ENCODE measurements at regions not wholly inside any gene's neighbourhood (a gene's known extent, or its start where the extent isn't known, plus 50 kb on each side); places are given as distances from the start of the nearest gene placed in this dataset.

DNA sequence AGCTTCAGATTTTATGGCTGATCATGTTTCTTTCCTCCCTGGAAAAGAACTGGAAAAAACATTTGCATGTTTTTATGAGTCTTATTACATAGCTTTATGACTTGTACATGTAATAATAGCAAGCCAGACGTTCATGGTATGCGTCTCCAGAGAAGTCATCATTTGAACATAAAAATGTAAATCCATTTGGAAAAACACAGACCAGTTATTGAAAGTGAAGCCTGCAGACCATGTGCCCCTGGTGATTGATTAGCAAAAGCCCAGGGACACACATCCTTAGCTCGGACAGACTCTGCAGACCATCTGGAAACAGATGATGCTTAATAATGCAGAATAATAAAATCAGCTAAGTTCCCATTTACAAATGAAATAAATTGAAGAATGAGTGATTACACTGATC, 283.1 kb downstream of the TDRD15 start:
- Histone ChIP-seq H3K9me3 (ENCODE audit: control insufficient read depth, insufficient read depth, low read length) (no peaks in the 10 kb centered on the region), H3K4me3 (ENCODE audit: low read length) (no peak overlapping the region), H3K4me1 (ENCODE audit: control insufficient read depth, insufficient read depth, low read length) (no peaks in the 10 kb centered on the region), H3K27me3 (ENCODE audit: control insufficient read depth, insufficient read depth, low read length) (no peaks in the 10 kb centered on the region), H3K27ac (ENCODE audit: low read length) (no peak overlapping the region), H3K36me3 (ENCODE audit: control insufficient read depth, insufficient read depth, low read length) (no peaks in the 10 kb centered on the region)
- WGBS (ENCODE audit: insufficient coverage, insufficient read length) = no CpG with 5 or more reads among the region's 3 CpGs
- no peak for DNase-seq (ENCODE audit: low read depth, low spot score)

DNA sequence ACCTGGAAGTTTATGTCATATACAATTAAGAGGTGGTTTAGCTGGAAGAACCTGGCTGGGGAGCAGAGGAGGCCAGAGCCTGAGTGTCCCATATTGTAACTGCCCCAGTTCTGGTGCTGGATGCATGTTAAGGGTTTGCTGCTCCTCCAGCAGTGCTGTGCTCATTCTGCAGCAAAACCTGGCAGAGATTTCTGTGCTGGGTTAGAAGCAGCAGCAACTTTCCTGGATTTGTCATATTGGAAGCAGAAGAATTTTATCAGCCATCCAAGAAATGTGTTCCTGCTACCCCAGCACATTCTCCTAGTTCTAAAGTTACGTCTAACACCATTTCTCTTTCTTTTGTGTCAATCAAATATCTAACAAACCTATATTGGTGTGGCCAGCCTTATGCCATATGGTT, 284.1 kb downstream of the TDRD15 start:
- Histone ChIP-seq H3K4me1 (ENCODE audit: control insufficient read depth, insufficient read depth, low read length) (no peaks in the 10 kb centered on the region), H3K9me3 (ENCODE audit: control insufficient read depth, insufficient read depth, low read length) (no peaks in the 10 kb centered on the region), H3K27me3 (ENCODE audit: control insufficient read depth, insufficient read depth, low read length) (no peaks in the 10 kb centered on the region), H3K36me3 (ENCODE audit: control insufficient read depth, insufficient read depth, low read length) (no peaks in the 10 kb centered on the region), H3K4me3 (ENCODE audit: low read length) (no peak overlapping the region), H3K27ac (ENCODE audit: low read length) (no peak overlapping the region)
- DNase-seq (ENCODE audit: low read depth, low spot score) = no peak
- no CpG with 5 or more reads among the region's 1 CpG for WGBS (ENCODE audit: insufficient coverage, insufficient read length)

DNA sequence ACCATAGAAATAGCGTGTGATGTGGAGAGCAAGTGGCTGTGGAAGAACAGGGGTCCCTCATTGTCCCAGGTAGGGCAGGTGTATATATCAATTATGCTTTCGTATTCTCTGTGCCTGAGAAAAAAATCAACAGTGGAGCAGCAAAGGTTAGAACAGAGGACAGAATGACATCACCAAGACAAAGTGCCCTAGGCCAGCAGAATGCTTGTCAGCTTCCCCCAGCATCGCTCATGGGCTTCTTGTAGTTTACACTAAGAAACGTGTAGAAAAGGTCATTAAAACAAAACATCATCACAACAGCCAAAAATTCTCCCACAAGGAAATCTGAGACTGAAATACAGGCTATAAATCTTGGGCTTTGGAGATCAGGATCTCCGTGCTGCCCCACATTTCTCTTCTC, 288.0 kb downstream of the TDRD15 start:
- Histone ChIP-seq H3K4me1 (ENCODE audit: control insufficient read depth, insufficient read depth, low read length) (no peaks in the 10 kb centered on the region), H3K27me3 (ENCODE audit: control insufficient read depth, insufficient read depth, low read length) (no peaks in the 10 kb centered on the region), H3K36me3 (ENCODE audit: control insufficient read depth, insufficient read depth, low read length) (no peaks in the 10 kb centered on the region), H3K4me3 (ENCODE audit: low read length) (no peak overlapping the region), H3K9me3 (ENCODE audit: control insufficient read depth, insufficient read depth, low read length) (no peaks in the 10 kb centered on the region), H3K27ac (ENCODE audit: low read length) (no peak overlapping the region)
- WGBS (ENCODE audit: insufficient coverage, insufficient read length) = no CpG with 5 or more reads among the region's 5 CpGs
- DNase-seq (ENCODE audit: low read depth, low spot score) = no peak

DNA sequence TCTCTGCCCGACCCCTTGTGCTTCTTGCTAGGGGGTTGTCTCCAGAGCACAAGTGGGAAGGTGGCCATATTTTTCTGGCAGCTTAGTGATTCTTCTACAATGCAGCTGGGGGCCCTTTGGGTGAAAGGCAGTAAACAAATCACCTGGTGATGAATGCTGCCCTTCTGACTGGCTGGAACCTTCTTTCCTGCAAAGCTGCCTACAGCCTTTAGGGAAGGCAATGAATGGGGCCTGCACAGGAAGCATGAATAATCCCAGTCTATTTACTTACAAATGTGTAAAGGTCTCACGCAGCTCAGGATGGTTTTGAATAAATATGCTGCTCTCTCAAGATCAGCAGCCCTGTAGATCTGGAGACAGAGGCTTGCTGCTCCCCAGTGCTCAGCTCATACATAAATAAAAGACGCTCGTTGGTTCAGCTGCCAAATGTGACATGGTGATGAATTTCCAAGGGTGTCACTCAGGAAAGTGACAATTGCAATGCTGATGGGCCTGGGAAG, 289.2 kb downstream of the TDRD15 start:
- Histone ChIP-seq H3K4me3 (ENCODE audit: low read length) (no peak overlapping the region), H3K4me1 (ENCODE audit: control insufficient read depth, insufficient read depth, low read length) (no peaks in the 10 kb centered on the region), H3K9me3 (ENCODE audit: control insufficient read depth, insufficient read depth, low read length) (no peaks in the 10 kb centered on the region), H3K27ac (ENCODE audit: low read length) (no peak overlapping the region), H3K27me3 (ENCODE audit: control insufficient read depth, insufficient read depth, low read length) (no peaks in the 10 kb centered on the region), H3K36me3 (ENCODE audit: control insufficient read depth, insufficient read depth, low read length) (no peaks in the 10 kb centered on the region)
- DNase-seq (ENCODE audit: low read depth, low spot score) = no peak
- no CpG with 5 or more reads among the region's 4 CpGs for WGBS (ENCODE audit: insufficient coverage, insufficient read length)

DNA sequence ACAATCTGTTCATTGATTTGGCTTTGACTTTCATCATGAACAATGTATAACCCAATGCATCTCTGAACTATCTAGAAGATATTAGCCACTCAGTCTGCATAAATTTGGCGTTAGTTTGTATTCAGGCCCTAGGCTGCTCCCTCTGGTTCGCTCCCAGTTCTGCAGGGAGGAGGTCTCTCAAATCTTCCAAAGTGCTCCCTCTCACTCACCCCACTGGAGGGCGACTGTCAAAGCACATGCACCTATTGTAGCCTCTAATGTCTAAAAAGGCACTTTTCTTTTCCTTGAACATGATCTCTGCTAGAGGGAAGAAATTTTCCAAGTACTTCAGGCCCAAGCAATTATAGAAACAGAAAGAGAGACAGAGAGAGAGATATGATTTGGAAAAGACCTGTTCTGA, 291.5 kb downstream of the TDRD15 start:
- Histone ChIP-seq H3K4me3 (ENCODE audit: low read length) (no peak overlapping the region), H3K27ac (ENCODE audit: low read length) (no peak overlapping the region), H3K27me3 (ENCODE audit: control insufficient read depth, insufficient read depth, low read length) (no peaks in the 10 kb centered on the region), H3K4me1 (ENCODE audit: control insufficient read depth, insufficient read depth, low read length) (no peaks in the 10 kb centered on the region), H3K9me3 (ENCODE audit: control insufficient read depth, insufficient read depth, low read length) (no peaks in the 10 kb centered on the region), H3K36me3 (ENCODE audit: control insufficient read depth, insufficient read depth, low read length) (no peaks in the 10 kb centered on the region)
- DNase-seq (ENCODE audit: low read depth, low spot score) = peak; percentile 37
- no CpG with 5 or more reads among the region's 3 CpGs for WGBS (ENCODE audit: insufficient coverage, insufficient read length)

DNA sequence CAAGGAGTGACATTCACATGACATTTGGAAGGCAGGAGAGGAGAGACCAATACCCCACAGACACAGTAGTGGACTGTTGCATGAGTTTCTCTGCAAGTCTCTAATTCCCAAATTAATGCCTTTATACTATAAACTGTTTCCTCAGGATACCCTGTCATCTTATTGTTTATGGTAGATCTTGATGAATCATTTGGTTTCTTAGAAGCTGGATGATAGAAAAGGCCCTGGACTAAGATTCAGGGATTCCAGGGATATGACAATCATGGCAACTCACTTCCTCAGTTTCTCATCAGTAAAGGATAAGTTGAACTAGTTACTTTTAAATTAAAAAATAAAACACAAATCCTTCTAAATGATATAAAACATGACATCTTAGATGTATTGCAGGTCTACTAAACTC, 292.5 kb downstream of the TDRD15 start:
- H3K27ac ChIP-seq (ENCODE audit: low read length) = no peak overlapping the region
- no peaks in the 10 kb centered on the region for H3K36me3 ChIP-seq (ENCODE audit: control insufficient read depth, insufficient read depth, low read length)

DNA sequence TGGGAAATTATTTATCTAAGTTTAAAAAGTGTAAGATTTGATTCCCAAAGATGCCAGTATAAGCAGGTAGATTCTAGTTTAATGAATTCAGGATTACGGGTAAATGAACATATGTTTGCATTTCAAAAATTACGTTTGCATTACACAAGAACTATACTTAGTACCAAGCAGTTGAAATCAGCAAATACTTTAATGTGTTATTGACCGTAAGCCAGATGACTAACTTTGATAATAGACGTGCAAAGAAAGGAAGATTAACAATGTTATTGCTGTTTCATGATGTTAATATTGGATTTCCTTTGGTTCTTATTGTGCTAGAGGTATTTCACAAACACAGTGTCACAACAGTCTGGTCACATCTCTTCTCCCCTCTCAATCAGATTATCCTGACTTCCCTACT, 294.7 kb downstream of the TDRD15 start:
- no peaks in the 10 kb centered on the region for H3K9me3 ChIP-seq (ENCODE audit: control insufficient read depth, insufficient read depth, low read length)
- no peaks in the 10 kb centered on the region for H3K4me1 ChIP-seq (ENCODE audit: control insufficient read depth, insufficient read depth, low read length)
- no peak for DNase-seq (ENCODE audit: low read depth, low spot score)
- H3K27ac ChIP-seq (ENCODE audit: low read length) = no peak overlapping the region
- no peaks in the 10 kb centered on the region for H3K27me3 ChIP-seq (ENCODE audit: control insufficient read depth, insufficient read depth, low read length)
- WGBS (ENCODE audit: insufficient coverage, insufficient read length) = no CpG with 5 or more reads among the region's 4 CpGs
- H3K4me3 ChIP-seq (ENCODE audit: low read length) = no peak overlapping the region
- no peaks in the 10 kb centered on the region for H3K36me3 ChIP-seq (ENCODE audit: control insufficient read depth, insufficient read depth, low read length)

More for the DNA sequence above, 292.5 kb downstream of the TDRD15 start:
- Histone ChIP-seq H3K4me3 (ENCODE audit: low read length) (no peak overlapping the region), H3K4me1 (ENCODE audit: control insufficient read depth, insufficient read depth, low read length) (no peaks in the 10 kb centered on the region), H3K9me3 (ENCODE audit: control insufficient read depth, insufficient read depth, low read length) (no peaks in the 10 kb centered on the region), H3K27me3 (ENCODE audit: control insufficient read depth, insufficient read depth, low read length) (no peaks in the 10 kb centered on the region)
- DNase-seq (ENCODE audit: low read depth, low spot score) = no peak

DNA sequence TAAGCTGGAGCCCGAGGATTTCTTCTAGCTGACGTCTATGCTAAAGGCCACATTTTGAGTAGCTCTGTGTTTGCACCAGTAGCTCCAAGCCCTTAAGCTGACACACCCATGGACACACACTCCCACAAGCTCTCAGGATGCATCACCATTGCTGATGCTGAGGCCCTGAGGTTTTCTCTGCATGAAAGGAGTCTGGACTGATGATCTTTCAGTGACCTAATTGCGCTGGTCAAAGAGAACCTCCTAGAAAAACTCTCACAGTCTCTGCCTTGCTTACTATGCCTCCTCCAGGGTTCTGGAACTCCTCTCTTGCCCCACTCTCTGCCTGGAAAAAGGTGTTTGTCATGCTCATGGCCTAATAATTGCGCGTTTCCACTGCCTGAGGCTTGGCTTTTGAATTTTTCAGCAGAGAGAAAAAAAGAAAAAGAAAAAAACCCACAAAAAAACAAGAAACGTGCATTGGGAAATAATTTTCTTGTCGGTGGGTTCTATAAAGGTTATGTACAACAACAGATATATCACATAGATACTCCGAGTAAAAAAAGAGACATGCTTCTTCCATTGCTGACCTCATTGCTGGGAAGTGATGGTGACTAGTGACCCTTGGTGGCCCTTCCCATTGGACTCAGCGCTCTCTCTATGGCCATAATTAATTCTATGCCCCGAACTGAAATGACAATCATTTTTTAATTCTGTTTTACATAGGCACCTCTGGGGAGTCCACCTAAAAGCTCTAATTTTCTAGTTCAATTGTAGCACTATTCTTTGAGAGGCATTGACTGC, 297.0 kb downstream of the TDRD15 start:
- WGBS (ENCODE audit: insufficient coverage, insufficient read length) = no CpG with 5 or more reads among the region's 10 CpGs
- no peak for DNase-seq (ENCODE audit: low read depth, low spot score)

DNA sequence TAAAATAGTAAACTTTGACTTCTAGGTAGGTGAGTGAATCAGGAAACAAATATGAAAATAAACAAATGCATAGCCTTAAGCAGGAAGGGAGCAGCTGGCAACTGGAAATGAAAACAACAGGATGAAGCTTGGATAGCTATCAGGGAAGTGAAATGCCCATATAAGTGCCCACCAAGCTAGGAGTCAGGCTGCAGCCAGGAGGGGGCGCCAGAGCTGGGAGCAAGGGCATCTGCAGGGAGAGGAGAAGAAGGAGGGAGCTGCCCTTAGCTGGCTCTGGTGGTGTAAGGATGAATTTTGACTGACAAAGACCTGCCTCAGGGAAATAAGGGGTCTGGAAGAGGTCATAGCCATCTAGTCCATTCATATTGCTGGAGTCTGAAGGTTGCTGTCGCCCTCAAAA, 298.3 kb downstream of the TDRD15 start:
- DNase-seq (ENCODE audit: low read depth, low spot score) = peak; percentile 41
- H3K4me3 ChIP-seq (ENCODE audit: low read length) = no peak overlapping the region
- no peaks in the 10 kb centered on the region for H3K4me1 ChIP-seq (ENCODE audit: control insufficient read depth, insufficient read depth, low read length)
- WGBS (ENCODE audit: insufficient coverage, insufficient read length) = no CpG with 5 or more reads among the region's 2 CpGs
- H3K9me3 ChIP-seq (ENCODE audit: control insufficient read depth, insufficient read depth, low read length) = no peaks in the 10 kb centered on the region
- no peaks in the 10 kb centered on the region for H3K36me3 ChIP-seq (ENCODE audit: control insufficient read depth, insufficient read depth, low read length)
- no peaks in the 10 kb centered on the region for H3K27me3 ChIP-seq (ENCODE audit: control insufficient read depth, insufficient read depth, low read length)
- H3K27ac ChIP-seq (ENCODE audit: low read length) = no peak overlapping the region

More for the DNA sequence above, 297.0 kb downstream of the TDRD15 start:
- no peaks in the 10 kb centered on the region for H3K36me3 ChIP-seq (ENCODE audit: control insufficient read depth, insufficient read depth, low read length)
- no peaks in the 10 kb centered on the region for H3K27me3 ChIP-seq (ENCODE audit: control insufficient read depth, insufficient read depth, low read length)
- no peak overlapping the region for H3K27ac ChIP-seq (ENCODE audit: low read length)
- no peak overlapping the region for H3K4me3 ChIP-seq (ENCODE audit: low read length)
- no peaks in the 10 kb centered on the region for H3K9me3 ChIP-seq (ENCODE audit: control insufficient read depth, insufficient read depth, low read length)
- no peaks in the 10 kb centered on the region for H3K4me1 ChIP-seq (ENCODE audit: control insufficient read depth, insufficient read depth, low read length)

DNA sequence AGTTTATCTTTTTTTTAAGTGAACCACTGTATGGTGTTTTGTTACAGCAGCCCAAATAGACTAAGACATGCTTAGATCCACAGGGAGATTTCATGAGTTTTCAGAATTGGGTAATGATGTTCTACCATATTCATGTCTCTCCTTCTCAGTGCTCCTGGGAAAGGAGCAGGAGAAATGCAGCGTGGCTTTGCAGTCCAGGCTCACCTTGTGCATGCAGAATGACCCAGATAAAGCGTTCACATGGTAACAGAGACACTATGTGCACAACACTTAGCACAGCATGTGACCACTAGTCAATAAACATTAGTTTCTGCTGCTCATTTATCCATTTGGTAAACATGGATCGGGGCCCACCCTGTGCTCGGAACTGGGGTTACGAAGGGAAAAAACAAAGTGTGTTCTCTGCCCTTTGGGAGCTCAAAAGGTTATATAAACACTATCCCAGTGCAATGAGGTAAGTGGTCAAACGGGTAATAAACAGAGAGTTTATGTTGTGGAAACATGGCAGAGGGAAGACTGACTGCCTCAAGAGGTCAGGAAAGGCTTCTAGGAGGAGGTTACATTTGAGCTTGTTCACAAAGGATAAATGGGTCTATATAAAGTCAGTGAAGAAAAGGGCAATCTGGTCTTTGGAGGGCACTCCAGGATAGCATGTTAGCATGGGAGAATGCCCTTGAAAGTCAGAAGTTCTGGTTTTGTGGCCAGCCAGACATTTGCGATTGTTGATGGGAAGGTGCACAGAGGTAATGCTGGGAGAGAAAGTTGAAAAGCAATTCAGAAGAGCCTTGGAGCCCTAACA, 299.2 kb downstream of the TDRD15 start:
- Histone ChIP-seq H3K9me3 (ENCODE audit: control insufficient read depth, insufficient read depth, low read length) (no peaks in the 10 kb centered on the region), H3K27ac (ENCODE audit: low read length) (no peak overlapping the region), H3K4me1 (ENCODE audit: control insufficient read depth, insufficient read depth, low read length) (no peaks in the 10 kb centered on the region), H3K36me3 (ENCODE audit: control insufficient read depth, insufficient read depth, low read length) (no peaks in the 10 kb centered on the region), H3K4me3 (ENCODE audit: low read length) (no peak overlapping the region), H3K27me3 (ENCODE audit: control insufficient read depth, insufficient read depth, low read length) (no peaks in the 10 kb centered on the region)
- DNase-seq (ENCODE audit: low read depth, low spot score) = no peak
- WGBS (ENCODE audit: insufficient coverage, insufficient read length) = no CpG with 5 or more reads among the region's 7 CpGs

Measured in iPS DF 6.9 (cell line).